ENCODE measurements at regions not wholly inside any gene's neighbourhood (a gene's known extent, or its start where the extent isn't known, plus 50 kb on each side); places are given as distances from the start of the nearest gene placed in this dataset.

GRCh38 chr9:73683862-73684591, 532.4 kb downstream of the ANXA1 start:
- Histone ChIP-seq H4K20me1 (ENCODE audit: insufficient read depth, low read length) (no peaks in the 10 kb centered on the region), H3K4me1 (ENCODE audit: insufficient read depth, low read length, poor library complexity, severe bottlenecking) (no peaks in the 10 kb centered on the region), H3K4me3 (ENCODE audit: low read depth, low read length, poor library complexity, severe bottlenecking) (no peak overlapping the region), H3K36me3 (ENCODE audit: insufficient read depth, low read length) (no peaks in the 10 kb centered on the region), H3K9me3 (ENCODE audit: low read length) (no peaks in the 10 kb centered on the region), H3K79me2 (ENCODE audit: insufficient read depth, low read depth, low read length) (no peaks in the 10 kb centered on the region), H3K9me2 (ENCODE audit: insufficient read depth, low read length) (no peaks in the 10 kb centered on the region), H3K4me2 (ENCODE audit: low read length) (no peak overlapping the region), H2AFZ (ENCODE audit: low read length) (no peak overlapping the region), H3K27ac (ENCODE audit: low read depth, low read length, poor library complexity, severe bottlenecking) (no peak overlapping the region)
- no TSS peak for BruUV-seq (replicated peaks)
- ChIA-PET POLR2A (no interaction called here), CTCF (ENCODE audit: unreplicated experiment) (no interaction called here)
- TF ChIP-seq, protein P1, sequence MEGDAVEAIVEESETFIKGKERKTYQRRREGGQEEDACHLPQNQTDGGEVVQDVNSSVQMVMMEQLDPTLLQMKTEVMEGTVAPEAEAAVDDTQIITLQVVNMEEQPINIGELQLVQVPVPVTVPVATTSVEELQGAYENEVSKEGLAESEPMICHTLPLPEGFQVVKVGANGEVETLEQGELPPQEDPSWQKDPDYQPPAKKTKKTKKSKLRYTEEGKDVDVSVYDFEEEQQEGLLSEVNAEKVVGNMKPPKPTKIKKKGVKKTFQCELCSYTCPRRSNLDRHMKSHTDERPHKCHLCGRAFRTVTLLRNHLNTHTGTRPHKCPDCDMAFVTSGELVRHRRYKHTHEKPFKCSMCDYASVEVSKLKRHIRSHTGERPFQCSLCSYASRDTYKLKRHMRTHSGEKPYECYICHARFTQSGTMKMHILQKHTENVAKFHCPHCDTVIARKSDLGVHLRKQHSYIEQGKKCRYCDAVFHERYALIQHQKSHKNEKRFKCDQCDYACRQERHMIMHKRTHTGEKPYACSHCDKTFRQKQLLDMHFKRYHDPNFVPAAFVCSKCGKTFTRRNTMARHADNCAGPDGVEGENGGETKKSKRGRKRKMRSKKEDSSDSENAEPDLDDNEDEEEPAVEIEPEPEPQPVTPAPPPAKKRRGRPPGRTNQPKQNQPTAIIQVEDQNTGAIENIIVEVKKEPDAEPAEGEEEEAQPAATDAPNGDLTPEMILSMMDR (conservative IDR thresholded peaks at IDR 0.05; ENCODE audit: low read length), result peak; percentile 83
- no peak for TF ChIP-seq EZH2phosphoT487 (IDR thresholded peaks at IDR 0.05; ENCODE audit: borderline replicate concordance, low read depth, low read length)
- intact Hi-C loops (cut with micrococcal nuclease; ENCODE audit: unreplicated experiment), result no loop called here
- DNase-seq (ENCODE audit: low spot score), result peak; percentile 35

- CTCF ChIA-PET (ENCODE audit: unreplicated experiment), result no interaction called here
- BruUV-seq (replicated peaks), result no TSS peak
- intact Hi-C loops (cut with micrococcal nuclease; ENCODE audit: unreplicated experiment), result no loop called here
Observed at GRCh38 chr9:73684601-73685000, 532.9 kb downstream of the ANXA1 start.

GRCh38 chr9:73685786-73686185, 534.1 kb downstream of the ANXA1 start:
- no peak for DNase-seq (ENCODE audit: low spot score)
- ChIA-PET CTCF (ENCODE audit: unreplicated experiment) (no interaction called here), POLR2A (interaction anchor here (0.6 kb wide), 1 partner anchor 27 kb away, joined by 4 read pairs; no protein-coding TSS in a partner anchor)
- no peak overlapping the region for H2AFZ ChIP-seq (ENCODE audit: low read length)
- H3K4me2 ChIP-seq (ENCODE audit: low read length), result no peak overlapping the region
- no peak overlapping the region for H3K27ac ChIP-seq (ENCODE audit: low read depth, low read length, poor library complexity, severe bottlenecking)
- H3K4me1 ChIP-seq (ENCODE audit: insufficient read depth, low read length, poor library complexity, severe bottlenecking), result no peaks in the 10 kb centered on the region
- H3K4me3 ChIP-seq (ENCODE audit: low read depth, low read length, poor library complexity, severe bottlenecking), result no peak overlapping the region
- TF ChIP-seq EZH2phosphoT487 (IDR thresholded peaks at IDR 0.05; ENCODE audit: borderline replicate concordance, low read depth, low read length), result no peak
- TF ChIP-seq, protein P1 (conservative IDR thresholded peaks at IDR 0.05; ENCODE audit: low read length), result no peak
- H3K9me3 ChIP-seq (ENCODE audit: low read length), result no peaks in the 10 kb centered on the region
- H3K9me2 ChIP-seq (ENCODE audit: insufficient read depth, low read length), result no peaks in the 10 kb centered on the region
- BruUV-seq (replicated peaks), result no TSS peak
- no peaks in the 10 kb centered on the region for H4K20me1 ChIP-seq (ENCODE audit: insufficient read depth, low read length)
- H3K36me3 ChIP-seq (ENCODE audit: insufficient read depth, low read length), result no peaks in the 10 kb centered on the region
- no peaks in the 10 kb centered on the region for H3K79me2 ChIP-seq (ENCODE audit: insufficient read depth, low read depth, low read length)
- intact Hi-C loops (cut with micrococcal nuclease; ENCODE audit: unreplicated experiment), result no loop called here

More at GRCh38 chr9:73684601-73685000, 532.9 kb downstream of the ANXA1 start:
- no peak overlapping the region for H3K4me2 ChIP-seq (ENCODE audit: low read length)
- POLR2A ChIA-PET, result no interaction called here
- H3K27ac ChIP-seq (ENCODE audit: low read depth, low read length, poor library complexity, severe bottlenecking), result no peak overlapping the region
- no peaks in the 10 kb centered on the region for H4K20me1 ChIP-seq (ENCODE audit: insufficient read depth, low read length)
- H3K36me3 ChIP-seq (ENCODE audit: insufficient read depth, low read length), result no peaks in the 10 kb centered on the region
- H3K4me1 ChIP-seq (ENCODE audit: insufficient read depth, low read length, poor library complexity, severe bottlenecking), result no peaks in the 10 kb centered on the region
- no peaks in the 10 kb centered on the region for H3K79me2 ChIP-seq (ENCODE audit: insufficient read depth, low read depth, low read length)
- H3K9me2 ChIP-seq (ENCODE audit: insufficient read depth, low read length), result no peaks in the 10 kb centered on the region
- H2AFZ ChIP-seq (ENCODE audit: low read length), result no peak overlapping the region
- TF ChIP-seq, protein P1 (conservative IDR thresholded peaks at IDR 0.05; ENCODE audit: low read length), result no peak
- no peak for TF ChIP-seq EZH2phosphoT487 (IDR thresholded peaks at IDR 0.05; ENCODE audit: borderline replicate concordance, low read depth, low read length)
- H3K9me3 ChIP-seq (ENCODE audit: low read length), result no peaks in the 10 kb centered on the region
- DNase-seq (ENCODE audit: low spot score), result no peak
- no peak overlapping the region for H3K4me3 ChIP-seq (ENCODE audit: low read depth, low read length, poor library complexity, severe bottlenecking)

All from OCI-LY7 (cell line).